Spinal cord (tissue), 9 donors: ENCODE measurements at regions not wholly inside any gene's neighbourhood (a gene's known extent, or its start where the extent isn't known, plus 50 kb on each side); places are given as distances from the start of the nearest gene placed in this dataset.
A peak's percentile ranks its signal among the peaks of the same experiment; 100 is the strongest.
"Not testable (repeated sequence)": the region's sequence is repeated elsewhere in the genome, so short reads cannot be mapped to it uniquely, and the experiment has no call there.

ENCODE experiments used
- DNase-seq, 6 donors: peaks; one replicate each; pipeline versions ENCODE4 v3.0.0 to v3.0.0-alpha.2; 2013 to 2015; ENCODE audit warnings: low spot score in 6 of 6, low read depth in 4 of 6
- H3K27ac ChIP-seq: one replicate; pipeline ENCODE4 v1.5.1; 2013; ENCODE audit warnings: low read depth, low read length, control low read depth
- H3K27me3 ChIP-seq: one replicate; pipeline ENCODE4 v1.6.1; 2013; ENCODE audit warnings: low read length; ENCODE audit not compliant: control insufficient read depth, insufficient read depth
- H3K36me3 ChIP-seq: one replicate; pipeline ENCODE4 v1.6.1; 2013; ENCODE audit warnings: low read length; ENCODE audit not compliant: control insufficient read depth, insufficient read depth
- H3K4me1 ChIP-seq: one replicate; pipeline ENCODE4 v1.6.1; 2013; ENCODE audit warnings: low read length; ENCODE audit not compliant: control insufficient read depth, insufficient read depth
- H3K4me3 ChIP-seq: one replicate; pipeline ENCODE4 v1.5.1; 2013; ENCODE audit warnings: low read depth, low read length, control low read depth
- H3K9me3 ChIP-seq: one replicate; pipeline ENCODE4 v1.6.1; 2013; ENCODE audit warnings: low read length; ENCODE audit not compliant: control insufficient read depth, insufficient read depth
- WGBS: methylation state at CpG from one replicate; pipeline ENCODE4 v1.1.5; 2013; ENCODE audit warnings: missing lambda C conversion rate; ENCODE audit not compliant: insufficient coverage; 5-methylcytosine and 5-hydroxymethylcytosine counted together
- donor health status: healthy.

- Histone ChIP-seq H3K4me1 (no peaks in the 10 kb centered on the region), H3K27ac (no peak overlapping the region), H3K36me3 (no peaks in the 10 kb centered on the region), H3K9me3 (no peaks in the 10 kb centered on the region), H3K4me3 (no peak overlapping the region), H3K27me3 (no peaks in the 10 kb centered on the region)
- no CpG with 5 or more reads among the region's 1 CpG for WGBS
- DNase-seq = no peak
These were observed 812.3 kb downstream of the MAT2B start for GRCh38 chr5:164317676-164318075.

GRCh38 chr5:164319161-164319560, 813.7 kb downstream of the MAT2B start:
- H3K4me1 ChIP-seq = no peaks in the 10 kb centered on the region
- no peaks in the 10 kb centered on the region for H3K27me3 ChIP-seq
- H3K4me3 ChIP-seq = no peak overlapping the region
- no peak for DNase-seq
- H3K27ac ChIP-seq = no peak overlapping the region
- H3K9me3 ChIP-seq = no peaks in the 10 kb centered on the region
- WGBS = 92% methylated on average over 1 of the region's 3 CpGs
- H3K36me3 ChIP-seq = no peaks in the 10 kb centered on the region

DNA sequence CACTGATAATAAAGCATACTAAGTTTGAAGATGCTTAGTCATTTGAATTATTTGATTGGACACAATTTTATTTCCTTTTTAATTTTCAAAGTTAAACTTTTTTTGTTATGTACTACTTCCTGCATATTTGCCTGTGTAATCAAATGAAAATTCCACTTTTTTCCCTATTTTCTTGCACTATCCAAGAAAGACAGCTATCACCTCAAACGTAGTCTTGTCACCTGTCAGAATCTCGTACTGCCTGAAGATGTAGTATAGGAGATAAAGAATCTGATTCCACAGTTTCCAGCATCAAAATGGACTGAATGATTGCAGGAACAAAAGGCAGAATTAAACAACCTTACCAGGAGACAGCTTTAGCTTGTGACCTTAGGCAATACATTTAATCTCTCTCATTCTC, 818.8 kb downstream of the MAT2B start:
- Histone ChIP-seq H3K4me1 (no peaks in the 10 kb centered on the region), H3K36me3 (no peaks in the 10 kb centered on the region), H3K27me3 (no peaks in the 10 kb centered on the region), H3K9me3 (peaks cover 2% of the 10 kb centered on the region), H3K4me3 (no peak overlapping the region), H3K27ac (no peak overlapping the region)
- no CpG with 5 or more reads among the region's 2 CpGs for WGBS
- DNase-seq = no peak

- H3K9me3 ChIP-seq = peaks cover 2% of the 10 kb centered on the region
- H3K27me3 ChIP-seq = no peaks in the 10 kb centered on the region
- no peaks in the 10 kb centered on the region for H3K36me3 ChIP-seq
- H3K4me3 ChIP-seq = no peak overlapping the region
- no peak for DNase-seq
- H3K27ac ChIP-seq = no peak overlapping the region
- no peaks in the 10 kb centered on the region for H3K4me1 ChIP-seq
These were observed 820.8 kb downstream of the MAT2B start for GRCh38 chr5:164326219-164326618.

DNA sequence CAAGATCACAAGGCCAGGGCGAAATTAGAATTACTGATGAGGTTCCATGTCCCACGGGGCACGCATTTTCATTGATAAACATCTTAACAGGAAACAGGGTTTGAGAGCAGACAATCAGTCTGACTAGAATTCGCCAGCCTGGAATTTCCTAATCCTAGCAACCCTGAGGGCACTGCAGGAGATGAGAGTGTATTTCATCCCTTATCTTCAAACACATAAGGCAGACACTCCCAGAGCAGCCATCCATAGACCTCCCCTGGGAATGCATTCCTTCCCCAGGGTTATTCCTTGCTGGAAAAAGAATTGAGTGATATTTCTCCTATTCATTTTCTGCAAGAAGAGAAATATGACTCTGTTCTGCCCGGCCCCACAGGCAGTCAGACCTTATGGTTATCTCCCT, 821.7 kb downstream of the MAT2B start:
- 90% methylated on average over 2 of the region's 5 CpGs for WGBS
- not testable (repeated sequence) for H3K9me3 ChIP-seq, H3K27ac ChIP-seq, H3K36me3 ChIP-seq, H3K4me1 ChIP-seq, H3K27me3 ChIP-seq, DNase-seq, H3K4me3 ChIP-seq

DNA sequence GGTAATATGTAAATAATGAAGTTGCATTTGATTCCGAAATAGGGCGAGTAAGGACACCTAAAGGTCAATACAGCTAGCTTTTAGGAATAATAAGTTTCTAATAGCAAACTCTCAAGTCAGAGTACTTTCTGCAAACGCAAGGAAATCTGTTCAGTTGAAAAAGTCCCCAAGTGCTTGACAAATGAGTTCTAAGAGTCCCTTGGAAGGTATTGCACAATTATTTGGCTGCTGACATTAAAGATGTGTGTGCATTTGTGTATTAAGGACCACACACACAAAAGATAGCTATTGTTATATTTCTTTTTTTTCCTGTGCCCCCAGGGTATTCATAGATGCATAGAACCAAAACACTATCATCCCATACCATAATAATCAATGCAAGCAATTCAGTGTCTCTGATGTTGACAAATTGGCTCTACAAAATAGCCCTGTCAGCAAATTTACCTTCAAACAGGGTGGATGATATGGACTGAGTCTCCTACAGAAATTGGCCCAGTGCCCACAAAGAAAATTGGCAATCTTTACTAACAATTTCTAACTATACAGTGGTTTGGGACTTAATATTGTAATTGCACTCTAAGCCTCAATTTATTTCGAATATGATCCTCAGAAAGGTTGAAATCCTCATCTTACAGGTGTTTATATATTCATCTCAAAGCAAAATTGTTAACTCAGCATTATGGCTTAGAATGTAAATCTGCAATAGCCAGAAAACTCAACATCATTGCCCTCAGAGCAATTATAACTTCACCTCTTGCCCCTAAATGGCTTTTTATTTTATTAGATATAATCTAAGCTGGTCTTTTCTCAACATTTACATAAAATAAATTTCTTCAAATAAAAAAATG, 827.2 kb downstream of the MAT2B start:
- DNase-seq = peak in 1 of 6 donors; percentile 33
- Histone ChIP-seq H3K27ac (no peak overlapping the region), H3K4me1 (no peaks in the 10 kb centered on the region), H3K36me3 (no peaks in the 10 kb centered on the region), H3K9me3 (no peaks in the 10 kb centered on the region), H3K27me3 (no peaks in the 10 kb centered on the region), H3K4me3 (no peak overlapping the region)
- no CpG with 5 or more reads among the region's 4 CpGs for WGBS

DNA sequence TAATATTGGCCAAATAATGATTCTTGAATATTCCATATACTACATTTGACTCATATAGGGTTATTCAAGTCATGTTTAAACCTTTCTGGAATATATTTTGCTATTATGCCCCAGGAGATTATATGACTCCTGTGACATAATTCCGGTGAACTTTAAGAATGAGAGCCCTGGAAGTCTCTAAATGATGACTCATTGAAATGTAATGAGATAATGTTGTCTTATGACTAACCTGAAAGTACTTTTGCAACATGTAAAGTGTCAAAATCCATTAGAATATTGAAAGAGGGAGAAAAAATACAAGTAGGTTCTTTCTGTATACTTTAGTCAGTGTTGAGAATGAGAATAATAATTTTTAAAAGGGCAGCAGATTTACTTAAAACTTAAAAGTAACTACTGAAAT, 830.4 kb downstream of the MAT2B start:
- DNase-seq = no peak
- Histone ChIP-seq H3K4me3 (no peak overlapping the region), H3K4me1 (no peaks in the 10 kb centered on the region), H3K27ac (no peak overlapping the region), H3K36me3 (no peaks in the 10 kb centered on the region), H3K9me3 (no peaks in the 10 kb centered on the region), H3K27me3 (no peaks in the 10 kb centered on the region)
- WGBS = no CpG with 5 or more reads among the region's 1 CpG

DNA sequence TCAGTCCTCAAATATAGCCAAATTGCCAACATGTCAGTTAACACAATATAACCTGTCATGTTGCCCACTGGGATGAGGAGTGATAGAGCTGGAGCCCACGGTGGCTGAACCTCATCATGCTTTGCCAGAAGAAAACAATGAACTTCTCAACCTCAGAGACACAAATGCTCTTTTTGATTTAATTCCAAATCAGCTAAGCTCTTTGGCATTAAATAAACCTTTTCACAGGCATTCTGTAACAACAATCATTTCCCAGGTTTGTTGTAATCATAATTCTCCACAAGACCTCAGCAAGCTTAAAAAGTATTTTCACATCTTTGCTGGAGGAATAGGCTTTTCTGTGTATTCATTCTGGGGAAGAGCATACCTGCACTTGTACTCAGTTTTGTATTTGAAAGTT, 830.9 kb downstream of the MAT2B start:
- Histone ChIP-seq H3K27ac (no peak overlapping the region), H3K4me1 (no peaks in the 10 kb centered on the region), H3K36me3 (no peaks in the 10 kb centered on the region), H3K4me3 (no peak overlapping the region), H3K9me3 (no peaks in the 10 kb centered on the region), H3K27me3 (no peaks in the 10 kb centered on the region)
- peak in 1 of 6 donors; percentile 16 for DNase-seq
- 23% methylated on average over 1 of the region's 1 CpG for WGBS

DNA sequence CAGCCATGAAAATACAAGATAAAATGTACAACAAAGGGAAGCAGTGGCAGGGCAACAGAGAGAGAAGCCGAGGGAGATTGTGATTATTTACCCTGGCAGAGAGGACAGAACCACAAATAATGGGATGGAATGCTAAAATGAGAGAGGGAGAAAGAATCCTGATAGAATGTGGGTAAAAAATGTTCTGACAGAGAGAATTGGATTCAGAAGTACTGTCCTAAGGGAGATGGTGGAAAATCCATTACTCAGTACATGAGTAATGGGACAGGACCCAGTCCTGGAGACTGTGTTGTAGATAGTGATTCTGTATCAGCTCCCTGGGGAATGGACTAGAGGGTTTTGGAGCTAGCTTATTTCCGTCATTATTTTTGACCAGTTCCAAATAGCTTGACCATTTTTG, 831.5 kb downstream of the MAT2B start:
- H3K9me3 ChIP-seq = no peaks in the 10 kb centered on the region
- WGBS = 65% methylated on average over 2 of the region's 2 CpGs
- no peak for DNase-seq
- H3K36me3 ChIP-seq = no peaks in the 10 kb centered on the region
- no peak overlapping the region for H3K27ac ChIP-seq
- no peaks in the 10 kb centered on the region for H3K27me3 ChIP-seq
- H3K4me1 ChIP-seq = no peaks in the 10 kb centered on the region
- no peak overlapping the region for H3K4me3 ChIP-seq

GRCh38 chr5:164341056-164341619, 835.7 kb downstream of the MAT2B start:
- Histone ChIP-seq H3K36me3 (no peaks in the 10 kb centered on the region), H3K27me3 (no peaks in the 10 kb centered on the region), H3K4me3 (no peak overlapping the region), H3K27ac (no peak overlapping the region), H3K9me3 (no peaks in the 10 kb centered on the region), H3K4me1 (no peaks in the 10 kb centered on the region)
- peak in 1 of 6 donors; percentile 44 for DNase-seq
- 30% methylated on average over 2 of the region's 2 CpGs for WGBS
